IMR-90 (cell line): ENCODE measurements at regions not wholly inside any gene's neighbourhood (a gene's known extent, or its start where the extent isn't known, plus 50 kb on each side); places are given as distances from the start of the nearest gene placed in this dataset.
"Not testable (repeated sequence)": the region's sequence is repeated elsewhere in the genome, so short reads cannot be mapped to it uniquely, and the experiment has no call there.

Source experiments
- ATAC-seq: fragments of 200-7000 bp; cut with Tn5 transposase; 2 replicates; pipeline ENCODE4 v1.9.1; 2020; ENCODE audit warnings: low read depth, mild to moderate bottlenecking, moderate library complexity
- BruUV-seq: library from RNA; stranded (reverse); fragments of 400-500 nt; replicated peaks from 2 replicates; lab custom pipeline; 2021; lab: Mats Ljungman, UMichigan
- CTCF ChIA-PET: fragments of 300-600 bp; formaldehyde crosslinking; extraction: SDS; loops from one replicate; lab custom pipeline; 2021; ENCODE audit warnings: antibody characterized with exemption; lab: Yijun Ruan, JAX
- POLR2A ChIA-PET: fragments of 300-600 bp; sonication (Branson Sonifier 250); formaldehyde crosslinking; loops from one replicate; lab custom pipeline; 2022; ENCODE audit warnings: antibody characterized with exemption; ENCODE audit not compliant: unreplicated experiment; lab: Charles Lee
- DNase-seq: peaks from one replicate; pipeline ENCODE4 v3.0.0; 2013
- H2AFZ ChIP-seq: replicated peaks from 2 replicates; pipeline ENCODE3; 2013; ENCODE audit warnings: low read length, mild to moderate bottlenecking; ENCODE audit not compliant: poor library complexity
- H2AK5ac ChIP-seq: 2 replicates; pipeline ENCODE4 v1.6.1; 2013; ENCODE audit warnings: low read depth, low read length, inconsistent platforms
- H2AK9ac ChIP-seq: replicated peaks from 2 replicates; pipeline ENCODE3; 2013; ENCODE audit warnings: mild to moderate bottlenecking, low read depth, low read length, moderate library complexity; ENCODE audit not compliant: poor library complexity
- H2BK120ac ChIP-seq: 2 replicates; pipeline ENCODE4 v1.6.1; 2013; ENCODE audit warnings: low read depth, low read length, inconsistent platforms
- H2BK15ac ChIP-seq: 3 replicates; pipeline ENCODE4 v1.6.1; 2013; ENCODE audit warnings: low read depth, low read length, inconsistent platforms
- H2BK20ac ChIP-seq: 2 replicates; pipeline ENCODE4 v1.6.1; 2013; ENCODE audit warnings: low read depth, mild to moderate bottlenecking, inconsistent platforms, low read length, moderate library complexity
- H2BK5ac ChIP-seq: 2 replicates; pipeline ENCODE4 v1.6.1; 2013; ENCODE audit warnings: mild to moderate bottlenecking, low read depth, low read length, inconsistent platforms; ENCODE audit not compliant: poor library complexity, severe bottlenecking
- H3K14ac ChIP-seq: replicated peaks from 2 replicates; pipeline ENCODE4 v1.6.1; 2013; ENCODE audit warnings: low read depth, low read length, inconsistent platforms
- H3K18ac ChIP-seq: 2 replicates; pipeline ENCODE4 v1.6.1; 2013; ENCODE audit warnings: low read depth, low read length, control low read depth
- H3K23ac ChIP-seq: 2 replicates; pipeline ENCODE4 v1.6.1; 2013; ENCODE audit warnings: low read depth, low read length, inconsistent platforms
- H3K27ac ChIP-seq: 2 replicates; pipeline ENCODE4 v1.5.1; 2013; ENCODE audit warnings: mild to moderate bottlenecking, control low read depth, low read length; ENCODE audit not compliant: insufficient read depth
- H3K27me3 ChIP-seq: 2 replicates; pipeline ENCODE4 v1.6.1; 2013; ENCODE audit warnings: low read length; ENCODE audit not compliant: control insufficient read depth, insufficient read depth
- H3K36me3 ChIP-seq: 2 replicates; pipeline ENCODE4 v1.6.1; 2013; ENCODE audit warnings: low read length, mixed read lengths; ENCODE audit not compliant: control insufficient read depth, insufficient read depth
- H3K4ac ChIP-seq: 2 replicates; pipeline ENCODE4 v1.6.1; 2013; ENCODE audit warnings: low read depth, low read length, inconsistent platforms
- H3K4me1 ChIP-seq: 2 replicates; pipeline ENCODE4 v1.6.1; 2013; ENCODE audit warnings: low read length, mixed read lengths; ENCODE audit not compliant: control insufficient read depth, insufficient read depth
- H3K4me2 ChIP-seq: 2 replicates; pipeline ENCODE4 v1.6.1; 2013; ENCODE audit warnings: low read depth, mild to moderate bottlenecking, control low read depth, low read length, moderate library complexity
- H3K4me3 ChIP-seq: 2 replicates; pipeline ENCODE4 v1.5.1; 2013; ENCODE audit warnings: low read depth, mild to moderate bottlenecking, control low read depth, low read length, moderate library complexity; ENCODE audit not compliant: insufficient read depth
- H3K56ac ChIP-seq: 2 replicates; pipeline ENCODE4 v1.6.1; 2013; ENCODE audit warnings: low read length, inconsistent platforms; ENCODE audit not compliant: insufficient read depth; ENCODE audit errors: extremely low read depth
- H3K79me1 ChIP-seq, 2 experiments: 2 replicates each; pipeline ENCODE4 v1.6.1; 2013; ENCODE audit warnings: low read length in 2 of 2, inconsistent platforms in 1 of 2, low read depth in 1 of 2
- H3K9ac ChIP-seq: 2 replicates; pipeline ENCODE4 v1.6.1; 2013; ENCODE audit warnings: low read depth, low read length, control low read depth
- H3K9me1 ChIP-seq: 2 replicates; pipeline ENCODE4 v1.6.1; 2013; ENCODE audit warnings: low read length, inconsistent platforms; ENCODE audit not compliant: insufficient read depth
- H3K9me3 ChIP-seq: 2 replicates; pipeline ENCODE4 v1.6.1; 2013; ENCODE audit warnings: low read length; ENCODE audit not compliant: control insufficient read depth, insufficient read depth
- H4K20me1 ChIP-seq: 2 replicates; pipeline ENCODE4 v1.6.1; 2013; ENCODE audit warnings: low read length, inconsistent platforms; ENCODE audit not compliant: insufficient read depth
- H4K5ac ChIP-seq: 2 replicates; pipeline ENCODE4 v1.6.1; 2013; ENCODE audit warnings: mild to moderate bottlenecking, low read depth, low read length, control low read depth
- H4K8ac ChIP-seq, 2 experiments: 2 replicates each; pipeline ENCODE4 v1.6.1; 2013; ENCODE audit warnings: low read depth in 2 of 2, low read length in 2 of 2, control low read depth in 1 of 2, inconsistent platforms in 1 of 2
- H4K91ac ChIP-seq: 2 replicates; pipeline ENCODE4 v1.6.1; 2013; ENCODE audit warnings: low read depth, low read length, inconsistent platforms; ENCODE audit not compliant: insufficient read depth
- WGBS, 2 experiments: methylation state at CpG; one replicate each; pipeline versions ENCODE4 v1.1.5 to v1.1.7; 2013; ENCODE audit warnings: missing lambda C conversion rate in 2 of 2; ENCODE audit not compliant: insufficient read length in 1 of 2; ENCODE audit errors: extremely low coverage in 2 of 2; 5-methylcytosine and 5-hydroxymethylcytosine counted together
- dilution Hi-C: fragments of 300-500 bp; cut with HindIII; formaldehyde crosslinking; loops from one replicate; pipeline ENCODE4 v1.14.3; 2018; ENCODE audit warnings: low sequenced_read_pairs; ENCODE audit not compliant: unreplicated experiment
- in situ Hi-C: fragments of 300-500 bp; cut with MboI; formaldehyde crosslinking; loops from 3 replicates; pipeline ENCODE4 v1.14.3; 2019; ENCODE audit warnings: low sequenced_read_pairs, inconsistent platforms, mixed read lengths
- intact Hi-C: fragments of 100-400 bp; cut with micrococcal nuclease; formaldehyde crosslinking; loops from 2 replicates; pipeline ENCODE4 v1.10.0; 2022

GRCh38 chr15:25988716-25989115 lies 125.6 kb upstream of the ATP10A start:
- WGBS, 2 experiments = 80% methylated on average over 1 of the region's 9 CpGs; no CpG with 5 or more reads in 1 of the 2 experiments
- DNase-seq, dilution Hi-C loops, in situ Hi-C loops, POLR2A ChIA-PET, H2BK120ac ChIP-seq, H3K18ac ChIP-seq, H3K23ac ChIP-seq, ATAC-seq, H2BK20ac ChIP-seq, H4K91ac ChIP-seq, H3K9me1 ChIP-seq, H4K8ac ChIP-seq, CTCF ChIA-PET, BruUV-seq, H2AK9ac ChIP-seq, H3K9ac ChIP-seq, H2AK5ac ChIP-seq, H3K4ac ChIP-seq, H4K20me1 ChIP-seq, H3K56ac ChIP-seq, H3K36me3 ChIP-seq, H2BK15ac ChIP-seq, H2BK5ac ChIP-seq, H3K9me3 ChIP-seq, H3K14ac ChIP-seq, H2AFZ ChIP-seq, H3K79me1 ChIP-seq, H3K4me2 ChIP-seq, H3K4me1 ChIP-seq, H3K4me3 ChIP-seq, H3K27ac ChIP-seq, H3K27me3 ChIP-seq, H4K5ac ChIP-seq, intact Hi-C loops: not testable (repeated sequence)
